GM21447 (cell line): ENCODE measurements at regions not wholly inside any gene's neighbourhood (a gene's known extent, or its start where the extent isn't known, plus 50 kb on each side); places are given as distances from the start of the nearest gene placed in this dataset.
"Not testable (repeated sequence)": the region's sequence is repeated elsewhere in the genome, so short reads cannot be mapped to it uniquely, and the experiment has no call there.

Experiments
- ATAC-seq: cut with Tn5 transposase; IDR thresholded peaks from one replicate; pipeline ENCODE4 v1.9.1; 2021; ENCODE audit not compliant: unreplicated experiment

DNA sequence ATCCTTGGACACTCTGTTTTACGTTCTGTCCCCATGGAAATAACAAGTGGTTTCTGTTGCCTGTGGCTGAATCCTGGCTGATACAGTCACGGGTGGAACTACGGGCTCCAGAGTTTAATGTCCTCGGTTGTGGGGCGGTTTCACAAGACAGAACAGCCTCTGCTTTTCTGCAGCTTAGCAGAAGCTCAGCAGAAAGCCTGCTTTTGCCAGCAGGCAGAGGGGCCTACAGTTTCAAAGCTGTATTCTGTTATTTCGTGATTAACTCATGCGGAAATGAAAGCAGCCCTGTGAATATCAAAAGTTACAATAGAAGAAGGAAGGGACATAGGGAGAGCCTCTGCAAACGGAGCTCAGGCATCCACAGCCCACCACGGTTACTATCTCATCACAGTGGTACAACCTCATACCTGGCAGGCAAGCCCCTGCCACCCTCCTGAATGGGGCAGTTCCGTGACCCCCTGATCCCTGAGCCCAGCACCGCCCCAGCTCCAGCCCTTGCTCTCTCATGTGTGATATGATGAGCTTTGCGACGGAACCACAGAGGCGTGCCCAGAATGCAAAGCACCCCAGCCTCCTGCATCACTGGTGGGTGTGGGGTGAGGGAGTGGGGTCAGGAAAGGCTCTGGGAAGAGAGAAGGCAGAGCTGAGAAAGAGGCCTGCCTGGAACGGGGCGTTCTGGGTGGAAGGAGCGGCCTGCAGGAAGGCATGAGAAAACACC, 360.6 kb downstream of the BRD1 start:
- no peak for ATAC-seq

DNA sequence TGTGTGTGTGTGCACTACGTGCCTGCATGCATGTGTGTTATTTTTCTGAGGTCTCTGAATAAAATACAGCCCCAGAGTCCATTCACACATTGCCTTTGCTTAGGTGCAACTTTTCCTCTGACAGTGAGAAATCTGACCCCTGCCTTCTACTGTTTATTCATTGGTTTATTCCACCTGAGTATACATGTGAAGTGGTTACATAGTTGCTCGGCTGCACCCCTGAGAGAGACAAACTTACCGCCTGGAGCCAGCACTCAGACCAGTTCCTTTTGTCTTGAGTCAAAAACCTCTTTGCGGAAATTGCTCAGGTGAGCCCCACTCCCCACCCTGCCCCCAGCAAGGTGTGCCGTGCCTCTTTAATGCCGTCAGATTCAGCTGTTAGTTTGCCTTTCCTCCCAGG, 363.6 kb downstream of the BRD1 start:
- ATAC-seq, result no peak

DNA sequence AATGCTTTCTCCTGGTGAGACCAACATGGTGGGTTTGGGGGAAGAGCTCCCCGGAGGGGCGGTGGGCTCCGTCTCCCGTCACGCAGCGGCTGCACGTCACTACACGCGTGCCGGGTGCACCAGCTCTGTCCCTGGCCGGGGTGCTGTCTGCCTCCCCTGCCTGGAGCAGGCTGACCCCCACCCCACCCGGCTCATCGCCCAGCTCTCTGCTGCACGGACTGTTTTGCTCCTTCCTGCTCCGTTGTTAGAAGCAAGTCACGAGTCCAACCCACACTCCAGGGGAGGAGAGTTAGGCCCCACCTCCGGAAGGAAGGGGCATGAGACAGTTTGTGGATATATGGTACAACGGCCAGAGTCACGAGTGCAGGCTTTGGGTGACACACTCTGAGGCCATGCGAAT, 364.9 kb downstream of the BRD1 start:
- ATAC-seq, result no peak

DNA sequence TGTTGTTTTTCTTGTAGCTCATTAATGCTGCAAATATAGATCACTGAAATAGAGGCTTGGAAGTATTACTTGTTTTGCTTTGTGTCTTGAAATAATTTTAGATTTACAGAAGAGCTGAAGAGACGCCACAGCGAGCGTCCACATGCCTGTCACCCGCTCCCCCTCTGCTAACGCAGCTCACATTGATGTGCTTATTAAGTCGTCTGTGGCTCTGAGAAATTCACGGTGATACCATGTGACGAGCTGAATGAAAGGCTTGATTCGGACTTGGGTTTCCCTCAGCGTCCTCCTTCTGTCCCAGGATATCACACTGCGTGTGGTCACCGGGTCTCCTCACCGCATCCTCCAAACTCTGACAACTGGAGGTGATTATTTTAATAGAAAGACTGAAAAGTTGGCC, 365.4 kb downstream of the BRD1 start:
- no peak for ATAC-seq

DNA sequence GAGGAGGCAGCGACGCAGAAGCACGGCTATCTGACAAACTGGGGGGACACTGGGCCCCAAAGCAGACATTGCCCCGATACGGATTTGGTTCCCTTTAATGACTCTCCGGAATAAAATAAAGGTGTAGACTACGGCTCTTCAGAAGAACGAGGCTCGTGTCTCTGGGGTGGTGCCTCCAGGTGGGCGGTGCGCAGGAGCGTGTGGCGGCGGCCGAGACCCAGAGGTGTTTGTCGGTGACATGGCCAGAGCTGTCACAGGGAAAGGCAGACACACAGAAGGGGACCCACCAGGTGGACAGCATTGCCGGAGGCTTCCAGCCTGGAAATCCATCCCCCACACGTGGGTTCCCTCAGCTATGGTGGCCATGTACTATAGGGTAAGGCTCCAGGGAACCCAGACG, 366.0 kb downstream of the BRD1 start:
- no peak for ATAC-seq

DNA sequence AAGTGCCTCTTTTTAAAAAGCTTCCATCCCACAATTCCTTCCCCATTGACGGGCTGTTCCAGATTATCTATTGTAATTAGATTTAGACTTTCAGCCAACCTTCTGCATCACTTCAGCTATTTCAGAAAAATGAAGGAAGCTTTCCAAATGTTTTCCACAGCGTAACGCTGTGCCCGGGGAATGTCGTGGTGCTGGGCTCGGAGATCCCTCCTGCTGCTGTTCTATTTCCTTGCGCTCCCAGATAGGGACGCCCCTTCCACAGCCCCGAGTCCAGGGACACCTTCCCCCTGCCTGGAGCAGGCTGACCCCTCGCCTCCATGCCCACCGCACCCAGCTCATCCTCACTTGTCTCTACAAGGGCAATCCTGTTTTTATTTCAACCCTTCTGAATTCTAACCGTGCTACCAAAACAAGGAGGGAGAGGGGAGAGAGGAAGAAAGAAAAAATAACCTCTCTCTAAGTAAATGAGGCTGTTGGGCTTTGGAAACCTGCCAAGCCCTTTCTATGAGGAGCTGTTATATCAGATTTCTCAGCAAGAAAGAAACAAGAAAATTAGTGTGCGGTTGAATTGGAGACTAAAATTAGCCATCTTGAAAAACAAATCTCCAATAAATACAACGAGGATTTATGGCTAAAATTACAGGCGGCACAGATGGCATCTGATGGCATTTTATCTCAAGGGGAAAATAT, 366.9 kb downstream of the BRD1 start:
- ATAC-seq, result no peak

DNA sequence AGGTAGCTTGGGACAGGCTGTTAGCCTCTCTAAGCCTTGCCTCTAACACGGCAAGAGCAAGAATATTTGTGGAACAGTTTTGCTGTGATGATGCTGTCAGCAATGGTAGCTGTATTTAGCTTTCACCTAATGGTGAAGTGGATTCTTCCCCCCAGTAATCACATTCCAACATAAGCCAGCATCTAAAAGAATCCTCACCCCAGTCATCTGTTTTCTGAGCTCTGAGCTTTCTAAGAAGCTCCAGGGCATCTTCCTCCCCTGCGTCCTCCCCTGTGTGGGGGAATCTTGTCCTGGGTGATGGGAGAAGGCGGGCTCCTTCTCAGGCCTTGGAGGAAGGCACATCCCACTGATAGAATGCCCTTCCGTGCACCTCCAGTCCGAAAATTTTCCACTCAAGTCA, 367.6 kb downstream of the BRD1 start:
- no peak for ATAC-seq

DNA sequence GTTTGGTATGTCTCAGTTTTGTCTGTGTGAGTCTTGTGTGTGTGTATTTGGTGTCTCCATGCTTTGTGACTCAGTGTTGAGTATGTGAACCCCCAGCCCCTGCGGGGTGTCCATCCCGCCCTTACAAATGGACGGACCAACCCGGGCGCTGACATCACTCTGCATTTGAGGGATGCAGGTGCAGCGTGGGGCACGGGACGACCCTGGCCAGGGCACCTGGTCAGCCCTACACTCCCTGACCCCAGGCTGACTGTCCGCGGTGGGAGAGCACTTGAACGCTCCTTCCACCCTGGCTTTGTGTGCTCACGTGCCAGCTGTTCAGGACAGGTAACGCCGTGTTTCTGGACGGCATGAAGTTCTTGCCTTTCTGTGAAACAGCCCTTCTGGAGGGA, 369.0 kb downstream of the BRD1 start:
- no peak for ATAC-seq

DNA sequence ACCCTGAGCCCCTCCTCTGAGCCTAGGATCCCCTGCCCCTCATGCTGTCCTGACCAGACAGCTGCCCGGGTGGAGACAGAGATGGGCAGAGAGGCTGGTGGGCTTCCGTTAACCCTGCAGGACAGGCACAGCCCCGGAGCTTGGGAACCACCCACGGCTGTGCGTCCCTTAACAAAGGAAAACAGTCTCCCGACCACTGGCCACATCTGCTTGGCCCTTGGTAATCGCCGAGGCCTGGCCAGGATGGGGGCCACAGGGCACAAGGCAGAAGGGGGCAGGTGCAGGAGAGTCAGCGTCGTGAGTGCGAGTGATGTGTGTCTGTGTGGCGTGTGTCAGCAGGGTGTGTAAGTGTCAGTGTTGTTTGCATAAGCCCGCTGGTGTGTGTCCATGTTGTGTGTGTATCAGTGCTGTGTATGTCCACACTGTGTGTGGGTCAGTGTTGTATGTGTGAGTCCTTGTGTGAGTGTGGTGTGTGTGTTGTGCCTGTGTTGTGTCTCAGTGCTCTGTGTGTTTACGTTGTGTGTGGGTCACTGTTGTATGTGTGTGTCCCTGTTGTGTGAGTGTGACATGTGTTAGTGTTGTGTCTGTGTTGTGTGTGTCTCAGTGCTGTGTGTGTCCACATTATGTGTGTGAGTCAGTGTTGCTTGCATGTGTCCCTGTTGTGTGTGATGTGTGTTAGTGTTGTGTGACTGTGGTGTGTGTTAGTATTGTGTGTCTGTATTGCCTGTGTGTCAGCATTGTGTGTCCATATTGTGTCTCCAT, 369.5 kb downstream of the BRD1 start:
- no peak for ATAC-seq

DNA sequence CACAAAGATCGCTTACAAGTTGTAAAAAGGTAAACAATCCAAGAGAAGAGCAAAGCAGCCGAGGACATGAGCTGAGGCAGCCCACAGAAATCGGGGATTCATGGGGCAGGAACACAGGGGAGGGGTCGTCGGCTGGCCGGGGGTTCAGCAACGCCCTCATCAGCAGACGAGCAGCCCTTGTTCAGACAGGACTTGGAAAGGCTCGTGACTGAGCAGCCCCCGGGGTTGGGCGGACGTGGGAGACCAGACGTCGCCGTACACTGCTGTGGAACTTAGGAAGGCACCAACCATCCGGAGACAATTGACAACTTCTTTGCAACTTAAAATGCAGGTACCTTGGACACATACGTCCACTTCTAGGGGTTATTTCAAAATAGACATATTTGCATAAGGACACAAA, 370.5 kb downstream of the BRD1 start:
- no peak for ATAC-seq

DNA sequence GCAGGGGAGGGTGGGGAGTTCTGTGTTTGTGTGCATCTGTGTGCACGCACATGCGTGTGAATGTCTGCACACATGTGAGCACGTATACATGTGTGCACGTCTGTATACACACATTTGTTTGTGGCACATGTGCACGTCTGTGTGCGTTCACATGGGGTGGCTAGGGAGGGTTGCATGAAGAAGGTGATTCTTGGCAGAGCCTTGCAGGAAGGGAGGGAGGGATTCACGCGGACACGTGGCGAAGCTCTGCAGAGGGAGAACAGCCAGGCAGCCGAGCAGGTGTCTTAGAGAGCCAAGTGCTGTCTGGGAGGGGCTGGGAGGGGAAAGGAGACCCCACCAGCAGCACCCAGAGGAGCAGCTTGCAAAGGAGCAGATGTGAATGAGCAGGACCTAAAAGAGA, 372.1 kb downstream of the BRD1 start:
- ATAC-seq, result no peak

DNA sequence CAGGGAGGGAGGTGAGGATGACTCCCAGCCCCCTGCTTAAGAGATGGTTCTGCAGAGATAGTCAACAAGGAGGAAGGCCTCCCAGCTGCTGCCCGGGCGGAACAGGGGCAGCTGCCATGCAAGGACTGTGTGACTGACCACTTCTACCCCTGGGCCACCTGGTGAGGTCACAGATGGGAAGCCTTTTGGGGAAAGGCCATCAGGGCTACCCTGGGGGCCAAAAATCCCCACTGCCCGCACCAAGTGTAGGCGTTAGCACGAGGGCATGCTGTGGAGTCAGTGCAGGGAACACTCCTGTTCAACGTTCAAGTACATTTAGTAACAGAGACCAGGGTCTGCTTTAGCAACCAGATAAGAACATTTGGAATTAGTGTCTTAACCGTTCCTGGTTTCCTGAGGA, 372.9 kb downstream of the BRD1 start:
- ATAC-seq, result no peak

DNA sequence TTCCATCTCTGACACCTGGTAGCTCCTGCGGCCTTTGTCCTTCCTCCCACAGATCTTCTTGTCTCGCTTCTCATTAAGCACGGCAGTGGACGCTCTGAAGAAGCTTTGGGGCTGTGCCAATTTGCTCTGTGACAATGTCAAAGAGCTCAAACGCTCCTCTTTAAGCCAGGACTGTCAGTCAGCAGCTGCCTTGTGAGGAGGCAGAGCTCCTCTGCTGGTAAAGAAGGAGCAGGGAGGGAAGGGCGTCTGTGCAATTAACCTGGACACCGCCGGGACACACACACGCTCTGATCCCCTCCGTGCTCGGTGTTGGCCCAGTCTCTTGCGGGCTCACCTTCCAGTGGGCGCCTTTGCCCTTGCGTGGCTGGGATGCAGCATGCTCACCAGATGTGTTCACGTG, 373.9 kb downstream of the BRD1 start:
- no peak for ATAC-seq

DNA sequence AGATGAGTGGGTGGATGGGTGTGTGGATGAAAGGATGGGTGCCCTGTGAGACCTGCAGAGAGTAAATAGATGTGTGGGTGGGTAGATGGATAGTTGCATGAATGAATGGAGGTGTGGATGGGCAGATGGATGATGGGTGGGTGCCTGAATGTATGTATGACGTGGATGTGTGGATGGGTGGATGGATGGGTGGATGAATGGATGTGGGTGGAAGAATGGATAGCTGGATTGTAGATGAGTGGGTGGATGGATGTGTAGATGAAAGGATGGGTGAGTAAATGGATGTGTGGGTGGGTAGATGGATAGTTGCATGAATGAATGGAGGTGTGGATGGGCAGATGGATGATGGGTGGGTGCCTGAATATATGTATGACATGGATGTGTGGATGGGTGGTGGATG, 374.7 kb downstream of the BRD1 start:
- ATAC-seq, result not testable (repeated sequence)

DNA sequence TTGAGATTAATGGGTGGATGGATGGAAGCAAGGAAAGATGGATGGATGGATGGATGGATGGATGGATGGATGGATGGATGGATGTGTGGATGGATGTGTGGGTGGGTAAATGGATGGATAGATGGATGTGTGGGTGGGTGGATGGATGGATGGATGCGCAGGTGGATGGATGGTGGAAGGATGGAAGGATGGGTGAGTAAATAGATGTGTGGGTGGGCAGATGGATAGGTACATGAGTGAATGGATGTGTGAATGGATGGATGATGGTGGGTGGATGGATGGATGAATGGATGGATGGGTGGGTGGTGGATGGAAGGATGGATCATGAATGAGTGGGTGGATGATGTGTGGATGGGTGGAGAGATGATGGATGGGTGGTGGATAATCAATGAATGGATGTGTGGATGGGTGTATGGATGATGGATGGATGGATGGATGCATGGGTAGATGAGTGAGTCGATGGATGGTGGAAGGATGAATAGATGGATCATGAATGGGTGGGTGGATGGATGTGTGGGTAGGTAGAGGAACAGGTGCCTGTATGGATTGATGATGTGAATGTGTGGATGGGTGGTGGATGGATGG, 375.2 kb downstream of the BRD1 start:
- no peak for ATAC-seq

DNA sequence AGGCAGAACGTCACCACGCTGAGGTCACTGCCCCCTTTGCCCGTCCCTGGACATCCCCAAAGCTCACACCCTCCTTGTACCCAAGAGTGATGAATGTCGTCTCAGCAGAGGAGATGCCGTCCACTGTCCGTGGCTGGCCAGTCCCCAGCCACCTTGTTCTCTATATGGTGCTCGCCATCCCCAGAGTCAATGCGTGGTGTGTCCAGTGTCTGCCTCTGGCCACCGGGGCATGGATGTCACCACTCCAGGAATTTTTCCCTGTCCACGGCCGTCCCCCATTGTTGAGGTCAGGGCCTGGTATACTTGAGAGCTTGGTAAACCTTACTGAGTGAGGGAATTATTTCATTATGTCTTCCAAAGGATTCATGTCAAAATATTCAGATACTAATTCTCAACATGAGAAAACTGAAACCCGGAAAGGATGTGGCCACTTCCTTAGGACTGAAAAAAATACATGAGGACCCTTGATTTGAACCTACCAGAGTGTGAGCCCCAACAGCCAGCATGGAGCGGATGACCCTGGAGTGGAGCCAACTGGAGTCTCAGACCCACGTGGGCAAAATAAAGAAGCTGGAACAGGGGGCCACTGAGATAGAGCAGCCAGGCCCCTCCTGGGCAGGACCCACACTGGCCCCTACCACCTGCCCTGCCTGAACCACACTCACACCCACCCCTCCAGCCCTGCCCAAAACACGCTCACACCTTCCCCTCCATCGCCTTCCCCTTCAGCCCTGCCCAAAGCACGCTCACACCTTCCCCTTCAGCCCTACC, 376.4 kb downstream of the BRD1 start:
- ATAC-seq, result no peak

DNA sequence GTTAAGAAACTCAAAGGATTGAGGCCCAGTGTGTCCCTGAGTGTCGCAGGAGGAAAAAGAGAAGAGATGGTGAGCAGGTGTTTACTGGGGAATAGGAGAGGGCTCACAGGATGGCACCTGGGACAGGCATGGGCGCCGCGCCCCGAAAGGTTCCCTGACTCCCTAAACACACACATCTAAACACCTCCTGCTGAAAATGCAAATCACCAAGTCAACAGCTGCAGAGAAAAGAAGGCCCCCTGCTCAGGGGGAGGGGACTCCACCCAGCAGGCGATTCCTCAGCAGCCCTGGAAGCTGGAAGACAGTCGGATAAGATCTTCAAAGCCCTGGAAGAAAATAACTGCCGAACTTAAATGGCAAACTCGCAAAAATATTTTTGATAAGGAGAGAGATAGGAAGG, 377.2 kb downstream of the BRD1 start:
- no peak for ATAC-seq

DNA sequence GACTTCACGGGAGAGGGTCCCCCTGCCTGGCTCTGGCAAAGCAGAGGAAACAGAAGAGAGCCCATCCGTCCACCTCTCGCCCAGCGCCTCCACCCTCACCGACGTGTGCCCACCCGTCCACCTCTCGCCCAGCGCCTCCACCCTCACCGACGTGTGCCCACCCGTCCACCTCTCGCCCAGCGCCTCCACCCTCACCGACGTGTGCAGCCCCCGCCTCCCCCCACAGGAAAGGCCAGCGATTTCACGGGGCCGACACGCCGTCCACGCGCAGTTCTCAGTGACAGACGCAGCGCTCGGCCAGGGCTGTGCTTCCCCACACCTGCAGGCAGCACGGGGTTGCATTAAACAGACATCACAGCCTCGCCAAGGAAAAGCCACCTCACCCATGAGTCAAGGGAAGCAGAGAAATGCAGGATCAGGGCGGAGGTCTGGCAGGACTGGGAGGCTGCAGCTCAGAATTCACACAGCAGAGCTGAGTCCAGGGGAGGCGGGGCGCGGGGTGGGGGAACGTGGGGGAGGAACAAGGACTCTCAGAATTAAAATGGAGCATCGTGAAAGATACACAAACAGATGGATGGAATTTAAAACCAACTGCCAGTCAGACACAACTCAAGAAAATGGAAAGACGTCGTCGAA, 377.7 kb downstream of the BRD1 start:
- no peak for ATAC-seq

DNA sequence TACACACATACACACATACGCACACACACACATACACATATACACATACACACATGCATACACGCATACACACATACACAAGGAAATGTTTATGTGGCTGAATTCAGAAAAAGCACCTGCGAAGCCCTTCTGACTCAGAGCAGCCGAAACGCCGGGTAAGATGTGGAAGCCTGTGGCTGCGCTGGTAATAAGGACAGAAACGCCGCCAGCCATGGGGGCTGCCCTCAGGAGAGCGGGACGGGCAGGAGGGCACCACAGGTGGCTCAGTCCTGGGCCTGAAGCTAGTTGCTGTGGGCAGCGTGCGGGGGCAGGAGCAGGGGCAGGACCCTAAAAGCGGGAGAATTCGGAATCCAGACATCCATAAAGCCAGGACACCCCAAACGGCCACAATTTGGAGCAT, 378.3 kb downstream of the BRD1 start:
- no peak for ATAC-seq

DNA sequence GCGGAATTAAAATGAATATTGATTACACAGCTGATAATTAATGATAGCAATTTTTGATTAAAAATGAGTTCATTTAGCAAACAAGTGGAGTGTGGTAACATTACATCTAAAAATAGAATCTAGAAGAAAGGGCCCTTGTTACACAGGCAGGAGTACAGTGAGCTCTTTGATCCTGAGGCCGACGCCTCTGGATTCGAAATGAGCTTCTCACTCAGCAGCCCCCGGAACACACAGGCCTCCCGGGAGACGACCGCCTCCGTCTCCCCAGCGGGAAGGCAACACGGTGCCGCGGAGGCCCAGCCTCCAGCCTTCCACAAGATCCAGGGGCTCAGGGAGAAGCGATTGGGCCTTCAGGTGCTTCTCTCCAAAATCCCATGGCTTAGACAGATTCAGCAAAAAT, 379.1 kb downstream of the BRD1 start:
- no peak for ATAC-seq

DNA sequence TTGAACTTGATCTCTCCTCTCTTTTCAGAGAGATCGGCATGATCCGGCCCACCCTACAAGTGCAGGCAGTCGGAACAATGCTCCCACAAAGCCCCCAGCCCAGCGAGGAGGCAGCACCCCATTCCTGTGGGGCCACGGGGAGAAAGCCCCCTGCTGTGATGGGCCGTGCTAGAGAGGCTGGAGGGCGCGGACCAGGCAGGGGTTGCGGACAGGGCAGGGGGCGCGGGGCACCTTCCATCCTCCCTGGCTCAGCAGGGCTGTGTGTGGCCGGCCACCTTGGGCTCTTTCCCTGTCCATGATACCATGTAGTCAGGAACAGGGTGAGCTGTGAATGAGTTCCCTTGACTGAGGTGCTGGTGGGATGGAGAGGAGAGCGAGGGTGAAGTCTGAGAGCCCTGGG, 379.8 kb downstream of the BRD1 start:
- ATAC-seq, result no peak
